Omental fat pad (tissue), 3 donors: ENCODE measurements at regions not wholly inside any gene's neighbourhood (a gene's known extent, or its start where the extent isn't known, plus 50 kb on each side); places are given as distances from the start of the nearest gene placed in this dataset.

Source experiments
- ATAC-seq: fragments of 150-250 bp; one replicate; pipeline ENCODE4 v1.9.1; 2016; ENCODE audit warnings: mild to moderate bottlenecking, moderate library complexity; ENCODE audit not compliant: low FRiP score
- DNase-seq: peaks from one replicate; pipeline ENCODE4 v3.0.0-alpha.2; 2019; ENCODE audit warnings: low spot score
- CTCF ChIP-seq, 3 donors: fragments of 450-650 bp; IDR thresholded peaks; one replicate each; pipeline ENCODE4 v1.5.1; 2016 to 2017; ENCODE audit warnings: antibody characterized with exemption in 3 of 3, mild to moderate bottlenecking in 3 of 3, moderate library complexity in 2 of 3

- TF ChIP-seq CTCF (IDR thresholded peaks at IDR 0.05), result no peak
- no peak for ATAC-seq
- DNase-seq, result no peak
These were observed 703.5 kb upstream of the PABPC4L start for GRCh38 chr4:134905061-134905460.

- no peak for TF ChIP-seq CTCF (IDR thresholded peaks at IDR 0.05)
- DNase-seq (no peak), ATAC-seq (no peak)
These were observed 686.6 kb upstream of the PABPC4L start for GRCh38 chr4:134888156-134888555.

GRCh38 chr4:134885436-134885835 lies 683.8 kb upstream of the PABPC4L start:
- ATAC-seq, result no peak

GRCh38 chr4:134883831-134884449 lies 682.4 kb upstream of the PABPC4L start:
- ATAC-seq (no peak), DNase-seq (no peak)
- no peak for TF ChIP-seq CTCF (IDR thresholded peaks at IDR 0.05)

More at GRCh38 chr4:134885436-134885835, 683.8 kb upstream of the PABPC4L start:
- no peak for DNase-seq
- no peak for TF ChIP-seq CTCF (IDR thresholded peaks at IDR 0.05)

- ATAC-seq (no peak), DNase-seq (no peak)
- TF ChIP-seq CTCF (IDR thresholded peaks at IDR 0.05), result no peak
These were observed 677.4 kb upstream of the PABPC4L start for GRCh38 chr4:134879019-134879418.

- ATAC-seq (no peak), DNase-seq (no peak)
- TF ChIP-seq CTCF (IDR thresholded peaks at IDR 0.05), result no peak
These were observed 665.4 kb upstream of the PABPC4L start for GRCh38 chr4:134867027-134867426.

GRCh38 chr4:134865675-134866074 lies 664.1 kb upstream of the PABPC4L start:
- ATAC-seq (no peak), DNase-seq (no peak)
- no peak for TF ChIP-seq CTCF (IDR thresholded peaks at IDR 0.05)
